ENCODE measurements at regions not wholly inside any gene's neighbourhood (a gene's known extent, or its start where the extent isn't known, plus 50 kb on each side); places are given as distances from the start of the nearest gene placed in this dataset.
"Not testable (repeated sequence)": the region's sequence is repeated elsewhere in the genome, so short reads cannot be mapped to it uniquely, and the experiment has no call there.

GRCh38 chr2:87524619-87525188 lies 223.2 kb upstream of the PLGLB2 start:
- TF ChIP-seq CTCF (IDR thresholded peaks at IDR 0.05 in 4 of 5, conservative IDR thresholded peaks at IDR 0.05 in 1 of 5); POLR2A (IDR thresholded peaks at IDR 0.05): not testable (repeated sequence)
